Liver (tissue), 8 donors: ENCODE measurements at regions not wholly inside any gene's neighbourhood (a gene's known extent, or its start where the extent isn't known, plus 50 kb on each side); places are given as distances from the start of the nearest gene placed in this dataset.

Source experiments
- DNase-seq: peaks from one replicate; pipeline ENCODE4 v3.0.0-alpha.2; 2017; ENCODE audit warnings: low spot score
- H3K27ac ChIP-seq, 2 donors: one replicate each; pipeline ENCODE4 v1.7.0; 2013; ENCODE audit warnings: inconsistent platforms in 2 of 2, low read length in 2 of 2, control low read depth in 1 of 2, low read depth in 1 of 2, mild to moderate bottlenecking in 1 of 2
- H3K27me3 ChIP-seq, 4 donors: one replicate each; pipeline versions ENCODE4 v1.6.1 to v1.7.0; 2013; ENCODE audit warnings: low read length in 3 of 4, inconsistent platforms in 1 of 4, mild to moderate bottlenecking in 1 of 4, moderate library complexity in 1 of 4; ENCODE audit not compliant: control insufficient read depth in 4 of 4, insufficient read depth in 4 of 4
- H3K36me3 ChIP-seq, 4 donors: one replicate each; pipeline versions ENCODE4 v1.6.1 to v1.7.0; 2013; ENCODE audit warnings: low read length in 3 of 4, mild to moderate bottlenecking in 3 of 4, low read depth in 1 of 4, moderate library complexity in 1 of 4; ENCODE audit not compliant: control insufficient read depth in 4 of 4, insufficient read depth in 3 of 4
- H3K4me1 ChIP-seq, 4 donors: one replicate each; pipeline versions ENCODE4 v1.6.1 to v1.7.0; 2013; ENCODE audit warnings: low read length in 3 of 4, mild to moderate bottlenecking in 3 of 4, moderate library complexity in 1 of 4; ENCODE audit not compliant: control insufficient read depth in 4 of 4, insufficient read depth in 4 of 4
- H3K4me3 ChIP-seq, 3 donors: one replicate each; pipeline versions ENCODE4 v1.6.1 to v1.7.0; 2013; ENCODE audit warnings: low read length in 3 of 3, control low read depth in 1 of 3, low read depth in 1 of 3, mild to moderate bottlenecking in 1 of 3
- H3K9ac ChIP-seq, 2 donors: one replicate each; pipeline ENCODE4 v1.7.0; 2013; ENCODE audit warnings: low read length in 2 of 2, mild to moderate bottlenecking in 2 of 2, moderate library complexity in 2 of 2, control low read depth in 1 of 2, low read depth in 1 of 2
- H3K9me3 ChIP-seq, 4 donors: one replicate each; pipeline versions ENCODE4 v1.6.1 to v1.7.0; 2013; ENCODE audit warnings: low read length in 3 of 4; ENCODE audit not compliant: control insufficient read depth in 4 of 4
- ATF3 ChIP-seq: IDR thresholded peaks from 2 replicates; pipeline ENCODE4 v1.6.1; 2016; ENCODE audit warnings: antibody characterized with exemption
- CTCF ChIP-seq: fragments of 150-350 bp; IDR thresholded peaks from 2 replicates; pipeline ENCODE4 v1.5.1; 2017; ENCODE audit warnings: improper control_type of control experiment, low read depth, low read length; ENCODE audit not compliant: missing input control
- EGR1 ChIP-seq, 2 donors: IDR thresholded peaks; 2 replicates each; pipeline ENCODE4 v1.6.1; 2016 to 2018; ENCODE audit warnings: antibody characterized with exemption in 2 of 2, low read depth in 2 of 2
- FOXA1 ChIP-seq: IDR thresholded peaks from 2 replicates; pipeline ENCODE4 v1.6.1; 2016; ENCODE audit warnings: antibody characterized with exemption
- FOXA2 ChIP-seq: IDR thresholded peaks from 2 replicates; pipeline ENCODE4 v1.6.1; 2016; ENCODE audit warnings: antibody characterized with exemption
- GABPA ChIP-seq, 2 donors: IDR thresholded peaks in 1 of 2; conservative IDR thresholded peaks in 1 of 2; 2 replicates each; pipeline ENCODE4 v1.6.1; 2016; ENCODE audit warnings: antibody characterized with exemption in 2 of 2, mild to moderate bottlenecking in 1 of 2, moderate library complexity in 1 of 2
- HNF4A ChIP-seq, 2 donors: conservative IDR thresholded peaks; 2 replicates each; pipeline ENCODE4 v1.6.1; 2016; ENCODE audit warnings: antibody characterized with exemption in 2 of 2, mild to moderate bottlenecking in 2 of 2
- HNF4G ChIP-seq: IDR thresholded peaks from 2 replicates; pipeline ENCODE4 v1.6.1; 2016; ENCODE audit warnings: antibody characterized with exemption
- JUND ChIP-seq, 2 donors: IDR thresholded peaks; 2 replicates each; pipeline ENCODE4 v1.6.1; 2016; ENCODE audit warnings: antibody characterized with exemption in 2 of 2
- MAX ChIP-seq: IDR thresholded peaks from 2 replicates; pipeline ENCODE4 v1.6.1; 2016; ENCODE audit warnings: antibody characterized with exemption
- NR2F2 ChIP-seq: IDR thresholded peaks from 2 replicates; pipeline ENCODE4 v1.6.1; 2016; ENCODE audit warnings: antibody characterized with exemption
- RAD21 ChIP-seq, 2 donors: IDR thresholded peaks; 2 replicates each; pipeline ENCODE4 v1.6.1; 2016; ENCODE audit warnings: antibody characterized with exemption in 2 of 2, mild to moderate bottlenecking in 2 of 2
- REST ChIP-seq: IDR thresholded peaks from 2 replicates; pipeline ENCODE4 v1.6.1; 2016; ENCODE audit warnings: antibody characterized with exemption, mild to moderate bottlenecking
- RXRA ChIP-seq, 2 donors: IDR thresholded peaks; 2 replicates each; pipeline ENCODE4 v1.6.1; 2017 to 2018; ENCODE audit warnings: antibody characterized with exemption in 2 of 2, mild to moderate bottlenecking in 1 of 2
- SP1 ChIP-seq: IDR thresholded peaks from 2 replicates; pipeline ENCODE4 v1.6.1; 2018; ENCODE audit warnings: antibody characterized with exemption, mild to moderate bottlenecking
- TAF1 ChIP-seq: conservative IDR thresholded peaks from 2 replicates; pipeline ENCODE4 v1.6.1; 2016; ENCODE audit warnings: antibody characterized with exemption, mild to moderate bottlenecking
- YY1 ChIP-seq: IDR thresholded peaks from 2 replicates; pipeline ENCODE4 v1.6.1; 2016; ENCODE audit warnings: antibody characterized with exemption, mild to moderate bottlenecking
- ZBTB33 ChIP-seq: IDR thresholded peaks from 2 replicates; pipeline ENCODE4 v1.6.1; 2016; ENCODE audit warnings: antibody characterized with exemption
- WGBS: extraction: QIAGEN DNeasy Blood & Tissue Kit; methylation state at CpG from one replicate; pipeline ENCODE4 v1.1.7; 2013; 5-methylcytosine and 5-hydroxymethylcytosine counted together
- donor health status: healthy.
- donor health status: healthy.
- donor health status: healthy.
- donor health status: healthy.
- donor health status: healthy.

GRCh38 chr7:9083837-9084236 is 650.4 kb downstream of the NXPH1 start:
- H3K27me3 ChIP-seq: no peaks in the 10 kb centered on the region
- no peaks in the 10 kb centered on the region for H3K4me1 ChIP-seq
- no peak for DNase-seq
- no peak for TF ChIP-seq GABPA (IDR thresholded peaks at IDR 0.05 in 1 of 2, conservative IDR thresholded peaks at IDR 0.05 in 1 of 2)
- no peak for TF ChIP-seq RAD21 (IDR thresholded peaks at IDR 0.05)
- TF ChIP-seq SP1: no peak
- no peak for TF ChIP-seq CTCF
- TF ChIP-seq REST: no peak
- no peak for TF ChIP-seq EGR1 (IDR thresholded peaks at IDR 0.05; ENCODE audit: low read depth in 2 of 2)
- no peak for TF ChIP-seq NR2F2
- TF ChIP-seq MAX: no peak
- no peak for TF ChIP-seq YY1
- TF ChIP-seq JUND (IDR thresholded peaks at IDR 0.05): no peak
- TF ChIP-seq RXRA (IDR thresholded peaks at IDR 0.05): no peak
- no peak for TF ChIP-seq HNF4G
- TF ChIP-seq ZBTB33: no peak
- no peak for TF ChIP-seq FOXA2
- no peak for TF ChIP-seq ATF3
- TF ChIP-seq HNF4A (conservative IDR thresholded peaks at IDR 0.05): no peak
- TF ChIP-seq TAF1: no peak
- no peak for TF ChIP-seq FOXA1
- no peaks in the 10 kb centered on the region for H3K36me3 ChIP-seq
- no peak overlapping the region for H3K9ac ChIP-seq
- H3K4me3 ChIP-seq: no peak overlapping the region
- WGBS: 78% methylated on average over 5 of the region's 5 CpGs
- peaks cover 0 to 2% (median 0%) of the 10 kb centered on the region in 4 donors for H3K9me3 ChIP-seq
- H3K27ac ChIP-seq: no peak overlapping the region
